Retinal pigment epithelial cell (primary cell): ENCODE measurements at regions not wholly inside any gene's neighbourhood (a gene's known extent, or its start where the extent isn't known, plus 50 kb on each side); places are given as distances from the start of the nearest gene placed in this dataset.

Source experiments
- DNase-seq: peaks from one replicate; pipeline ENCODE4 v3.0.0-alpha.2; 2010; ENCODE audit warnings: low read depth
- H3K4me3 ChIP-seq: 2 replicates; pipeline ENCODE4 v1.5.1; 2011; ENCODE audit warnings: mild to moderate bottlenecking, low read length, control low read depth, moderate library complexity
- CTCF ChIP-seq: conservative IDR thresholded peaks from 2 replicates; pipeline ENCODE4 v1.5.1; 2011; ENCODE audit warnings: low read depth, low read length, control low read depth, inconsistent platforms

GRCh38 chr1:110260194-110260593, 50.1 kb downstream of the KCNC4 start:
- H3K4me3 ChIP-seq: no peak overlapping the region
- no peak for DNase-seq
- no peak for TF ChIP-seq CTCF

GRCh38 chr1:110262296-110262695, 52.2 kb downstream of the KCNC4 start:
- TF ChIP-seq CTCF: no peak
- H3K4me3 ChIP-seq: no peak overlapping the region
- no peak for DNase-seq

DNA sequence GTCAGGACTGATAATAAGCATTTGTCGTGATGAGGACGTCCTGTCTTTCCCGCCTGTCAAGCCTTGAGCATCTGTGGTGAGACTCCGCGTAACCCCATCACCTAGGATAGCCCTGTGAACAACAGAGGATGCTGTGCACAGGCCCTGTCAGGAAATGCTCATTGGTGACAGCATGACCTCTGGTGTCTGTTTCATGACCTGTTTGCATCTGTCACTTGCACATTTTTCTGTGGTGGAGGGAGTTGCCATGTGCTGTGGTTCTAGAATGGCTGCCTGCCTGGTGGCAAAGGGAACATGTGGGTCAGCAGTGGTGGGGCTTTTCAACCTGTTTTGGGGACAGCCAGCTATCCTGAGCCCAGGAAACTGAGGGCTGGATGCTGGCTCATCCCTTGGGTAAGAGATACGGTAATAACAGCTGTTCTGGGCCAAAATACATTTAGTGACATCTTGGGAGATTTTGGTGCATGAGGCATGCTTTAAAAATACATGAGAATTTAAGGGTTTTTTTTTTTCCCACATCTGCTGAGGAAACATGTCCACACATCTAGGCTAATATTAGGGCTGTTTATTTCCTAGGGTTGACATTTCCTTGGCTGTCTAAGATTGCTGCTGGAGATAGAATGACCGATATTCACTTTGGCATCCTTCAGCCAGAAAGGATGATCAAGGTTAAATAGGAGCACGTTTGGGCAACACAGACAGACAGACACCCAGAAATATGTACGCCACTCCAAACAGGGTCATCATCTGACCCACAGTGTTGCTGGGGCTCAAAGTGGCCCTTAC, 52.9 kb downstream of the KCNC4 start:
- H3K4me3 ChIP-seq: no peak overlapping the region
- no peak for TF ChIP-seq CTCF
- no peak for DNase-seq

DNA sequence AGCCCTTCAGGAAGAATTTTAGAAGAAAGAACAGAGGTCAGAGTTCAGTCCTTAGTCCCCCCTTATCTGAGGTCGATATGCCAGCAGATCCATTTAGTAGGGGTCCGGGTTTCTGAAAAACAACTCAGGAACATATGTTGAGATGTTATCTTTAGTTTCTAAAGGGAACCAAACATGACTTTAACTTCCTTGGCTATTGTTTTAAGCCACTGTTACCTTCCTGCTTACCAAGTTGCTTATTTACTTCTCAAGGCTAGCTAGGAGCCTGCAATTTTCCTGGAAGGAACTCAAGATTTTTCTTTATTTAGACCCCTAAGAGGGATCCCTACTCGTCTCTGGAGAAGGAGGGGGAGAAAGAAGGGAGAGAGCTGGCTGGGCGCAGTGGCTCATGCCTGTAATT, 54.3 kb downstream of the KCNC4 start:
- no peak overlapping the region for H3K4me3 ChIP-seq
- no peak for DNase-seq
- no peak for TF ChIP-seq CTCF

DNA sequence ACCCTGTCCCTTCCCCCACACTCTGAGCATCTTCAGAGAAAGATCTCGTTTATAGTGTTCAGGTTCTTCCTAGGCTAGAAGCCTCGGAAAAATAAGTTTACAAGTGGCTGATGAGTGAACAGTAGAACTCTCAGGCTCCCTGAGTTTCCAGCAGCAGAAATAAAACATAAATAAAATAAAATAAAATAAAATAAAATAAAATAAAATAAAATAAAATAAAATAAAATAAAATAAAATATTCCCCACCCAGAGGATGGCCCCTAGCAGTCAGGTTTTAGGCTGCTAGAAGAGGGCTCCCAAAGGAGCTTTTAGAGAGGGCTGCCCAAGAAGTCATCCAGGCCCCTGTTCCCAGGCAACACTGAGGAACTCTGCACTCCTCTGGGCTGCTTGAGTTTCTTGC, 55.1 kb downstream of the KCNC4 start:
- H3K4me3 ChIP-seq: no peak overlapping the region
- no peak for DNase-seq
- TF ChIP-seq CTCF: no peak

DNA sequence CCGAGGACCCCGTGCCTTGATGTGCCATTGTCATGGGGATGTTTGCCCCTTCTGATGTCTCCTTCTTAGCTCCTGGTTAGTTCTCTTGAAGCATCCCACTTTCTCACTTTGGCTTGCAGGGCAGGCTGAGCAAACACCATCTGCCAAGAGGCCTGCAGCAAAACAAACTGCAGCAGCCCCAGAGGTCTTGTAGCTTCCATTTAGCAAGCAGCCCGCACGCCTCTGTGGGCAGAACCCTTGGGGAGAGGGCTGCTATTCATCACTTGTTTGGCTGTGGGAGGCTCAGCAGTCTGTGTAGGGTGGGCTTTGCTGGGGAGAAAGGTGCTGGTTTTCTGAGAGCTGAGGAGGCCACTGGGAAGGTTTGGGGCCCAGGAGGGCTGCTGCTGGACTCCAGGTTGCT, 56.7 kb downstream of the KCNC4 start:
- no peak for DNase-seq
- no peak overlapping the region for H3K4me3 ChIP-seq
- no peak for TF ChIP-seq CTCF

GRCh38 chr1:110267260-110267659, 57.1 kb downstream of the KCNC4 start:
- no peak for DNase-seq
- TF ChIP-seq CTCF: no peak
- no peak overlapping the region for H3K4me3 ChIP-seq
